Activated CD8-positive, alpha-beta T cell treated with anti-CD3 and anti-CD28 coated beads for 36 hours (primary cell): ENCODE measurements at regions not wholly inside any gene's neighbourhood (a gene's known extent, or its start where the extent isn't known, plus 50 kb on each side); places are given as distances from the start of the nearest gene placed in this dataset.

Source experiments
- ATAC-seq: fragments of 200-7000 bp; cut with Tn5 transposase; one replicate; pipeline ENCODE4 v1.10.0; 2021; ENCODE audit warnings: mild to moderate bottlenecking, moderate library complexity
- CTCF ChIA-PET: fragments of 350-600 bp; sonication (Branson Sonifier 250); formaldehyde crosslinking; loops from one replicate; lab custom pipeline; 2021; ENCODE audit warnings: antibody characterized with exemption; lab: Charles Lee
- POLR2A ChIA-PET: fragments of 350-600 bp; sonication (Branson Sonifier 250); formaldehyde crosslinking; loops from one replicate; lab custom pipeline; 2021; ENCODE audit warnings: antibody characterized with exemption; lab: Charles Lee
- DNase-seq: peaks from one replicate; pipeline ENCODE4 v3.0.0-alpha.2; 2020
- H3K27ac Mint-ChIP-seq: one replicate; pipeline ENCODE4 v1.8.0; 2021; ENCODE audit warnings: mild to moderate bottlenecking, mixed read lengths
- H3K27me3 Mint-ChIP-seq: one replicate; pipeline ENCODE4 v1.8.0; 2021; ENCODE audit warnings: mixed read lengths
- H3K36me3 Mint-ChIP-seq: one replicate; pipeline ENCODE4 v1.8.0; 2021; ENCODE audit warnings: low read depth, mixed read lengths
- H3K4me1 Mint-ChIP-seq: one replicate; pipeline ENCODE4 v1.8.0; 2021; ENCODE audit warnings: low read depth, mixed read lengths
- H3K4me3 Mint-ChIP-seq: one replicate; pipeline ENCODE4 v1.8.0; 2021; ENCODE audit warnings: mild to moderate bottlenecking, moderate library complexity, mixed read lengths
- H3K9me3 Mint-ChIP-seq: one replicate; pipeline ENCODE4 v1.8.0; 2021; ENCODE audit warnings: mixed read lengths
- intact Hi-C: fragments of 100-400 bp; cut with micrococcal nuclease; formaldehyde crosslinking; loops from one replicate; pipeline ENCODE4 v1.10.0; 2022
- TF ChIP-seq, protein P1 (sequence below): fragments of 200-600 bp; IDR thresholded peaks from one replicate; pipeline ENCODE4 v1.8.0; 2022; ENCODE audit warnings: antibody characterized with exemption, mild to moderate bottlenecking

DNA sequence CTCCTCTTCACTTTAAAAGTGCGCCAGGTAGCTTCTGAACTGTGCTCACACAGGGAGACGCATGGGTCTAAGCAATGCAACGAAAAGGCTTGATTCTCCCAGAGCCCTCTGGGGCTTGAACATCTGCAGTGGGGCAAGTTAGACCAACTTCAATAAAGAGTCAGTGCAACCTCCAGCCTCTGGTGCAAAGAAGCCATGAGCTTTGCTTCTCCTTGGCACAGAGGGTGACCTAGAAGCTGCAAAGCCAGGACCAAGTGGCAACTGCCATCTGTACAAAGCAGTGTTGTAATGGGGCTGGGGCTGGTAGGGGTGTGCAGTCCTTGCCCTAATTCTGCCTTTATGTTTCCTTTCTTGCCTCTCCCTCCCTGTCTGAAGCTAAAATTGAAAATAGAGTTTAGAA is 219.0 kb upstream of the CD96 start:
- Mint-ChIP-seq H3K36me3 (no peaks in the 10 kb centered on the region), H3K9me3 (peaks cover 3% of the 10 kb centered on the region), H3K27me3 (no peaks in the 10 kb centered on the region), H3K27ac (no peak overlapping the region), H3K4me3 (no peak overlapping the region), H3K4me1 (peaks cover 37% of the 10 kb centered on the region)
- ChIA-PET POLR2A (interaction anchor here (1.2 kb wide), 1 partner anchor 10 kb away, joined by 4 read pairs; no protein-coding TSS in a partner anchor), CTCF (interaction anchor here (0.6 to 1.9 kb wide), 4 partner anchors 11 to 216 kb away, joined by 3 to 5 read pairs (median 3); no protein-coding TSS in a partner anchor)
- DNase-seq (no peak), ATAC-seq (no peak)
- TF ChIP-seq, protein P1, sequence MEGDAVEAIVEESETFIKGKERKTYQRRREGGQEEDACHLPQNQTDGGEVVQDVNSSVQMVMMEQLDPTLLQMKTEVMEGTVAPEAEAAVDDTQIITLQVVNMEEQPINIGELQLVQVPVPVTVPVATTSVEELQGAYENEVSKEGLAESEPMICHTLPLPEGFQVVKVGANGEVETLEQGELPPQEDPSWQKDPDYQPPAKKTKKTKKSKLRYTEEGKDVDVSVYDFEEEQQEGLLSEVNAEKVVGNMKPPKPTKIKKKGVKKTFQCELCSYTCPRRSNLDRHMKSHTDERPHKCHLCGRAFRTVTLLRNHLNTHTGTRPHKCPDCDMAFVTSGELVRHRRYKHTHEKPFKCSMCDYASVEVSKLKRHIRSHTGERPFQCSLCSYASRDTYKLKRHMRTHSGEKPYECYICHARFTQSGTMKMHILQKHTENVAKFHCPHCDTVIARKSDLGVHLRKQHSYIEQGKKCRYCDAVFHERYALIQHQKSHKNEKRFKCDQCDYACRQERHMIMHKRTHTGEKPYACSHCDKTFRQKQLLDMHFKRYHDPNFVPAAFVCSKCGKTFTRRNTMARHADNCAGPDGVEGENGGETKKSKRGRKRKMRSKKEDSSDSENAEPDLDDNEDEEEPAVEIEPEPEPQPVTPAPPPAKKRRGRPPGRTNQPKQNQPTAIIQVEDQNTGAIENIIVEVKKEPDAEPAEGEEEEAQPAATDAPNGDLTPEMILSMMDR = no peak
- intact Hi-C loops = loop anchor here (10.0 kb wide), 1 partner anchor 282 kb away; no protein-coding TSS in a partner anchor

DNA sequence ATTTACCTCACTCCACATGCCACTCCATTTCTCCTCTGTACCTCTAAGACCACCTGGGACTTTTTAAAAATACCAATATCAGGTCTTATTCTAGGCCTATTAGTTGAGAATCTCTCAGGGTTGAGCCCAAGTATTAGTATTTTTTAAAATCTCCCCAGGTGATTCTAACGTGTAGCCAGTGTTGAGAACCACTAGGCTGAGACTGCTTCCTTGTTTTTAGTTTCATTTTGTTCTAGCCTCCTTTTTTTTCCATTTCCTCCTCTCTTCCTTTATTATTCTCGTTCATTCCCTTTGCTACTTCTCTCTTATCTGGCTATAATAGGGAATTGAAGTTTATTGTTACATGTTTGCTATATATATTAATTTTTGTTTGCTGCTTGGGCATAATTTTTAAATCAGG is 217.8 kb upstream of the CD96 start:
- H3K36me3 Mint-ChIP-seq = no peaks in the 10 kb centered on the region
- no peaks in the 10 kb centered on the region for H3K27me3 Mint-ChIP-seq
- intact Hi-C loops = loop anchor here (10.0 kb wide), 1 partner anchor 281 kb away; no protein-coding TSS in a partner anchor
- H3K27ac Mint-ChIP-seq = peak overlapping the region; percentile 44
- ChIA-PET CTCF (interaction anchor here (0.9 to 1.9 kb wide), 3 partner anchors 14 to 215 kb away, joined by 3 to 5 read pairs (median 3); no protein-coding TSS in a partner anchor), POLR2A (no interaction called here)
- TF ChIP-seq, protein P1 = no peak
- H3K9me3 Mint-ChIP-seq = peaks cover 3% of the 10 kb centered on the region
- no peak for ATAC-seq
- H3K4me1 Mint-ChIP-seq = peaks cover 37% of the 10 kb centered on the region
- H3K4me3 Mint-ChIP-seq = peak overlapping the region; percentile 23
- no peak for DNase-seq

DNA sequence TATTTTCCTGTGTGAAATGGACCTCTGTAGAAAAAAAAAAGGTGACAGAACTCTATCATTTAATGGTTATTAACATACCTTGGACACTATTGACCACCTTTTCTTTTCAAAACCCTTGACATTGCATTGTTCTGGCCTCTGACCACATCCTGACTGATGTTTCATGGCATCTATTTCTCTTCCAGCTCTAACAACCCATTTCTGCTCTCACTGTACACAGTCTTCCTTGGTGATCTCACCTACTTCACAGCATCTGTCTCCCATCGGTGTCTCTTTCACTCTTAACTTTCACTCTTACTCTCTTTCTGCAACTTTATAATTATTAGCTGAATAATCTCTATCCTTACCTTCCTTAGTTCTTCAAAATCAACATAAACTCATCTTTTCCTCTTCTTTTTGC is 217.4 kb upstream of the CD96 start:
- ChIA-PET POLR2A (no interaction called here), CTCF (no interaction called here)
- no peaks in the 10 kb centered on the region for H3K36me3 Mint-ChIP-seq
- H3K4me3 Mint-ChIP-seq = peak overlapping the region; percentile 23
- DNase-seq (no peak), ATAC-seq (peak; percentile 60)
- peaks cover 3% of the 10 kb centered on the region for H3K9me3 Mint-ChIP-seq
- no peaks in the 10 kb centered on the region for H3K27me3 Mint-ChIP-seq
- peaks cover 37% of the 10 kb centered on the region for H3K4me1 Mint-ChIP-seq
- TF ChIP-seq, protein P1 = no peak
- intact Hi-C loops = loop anchor here (5.0 to 10.0 kb wide), 2 partner anchors 72 to 280 kb away; no protein-coding TSS in a partner anchor
- peak overlapping the region; percentile 44 for H3K27ac Mint-ChIP-seq

DNA sequence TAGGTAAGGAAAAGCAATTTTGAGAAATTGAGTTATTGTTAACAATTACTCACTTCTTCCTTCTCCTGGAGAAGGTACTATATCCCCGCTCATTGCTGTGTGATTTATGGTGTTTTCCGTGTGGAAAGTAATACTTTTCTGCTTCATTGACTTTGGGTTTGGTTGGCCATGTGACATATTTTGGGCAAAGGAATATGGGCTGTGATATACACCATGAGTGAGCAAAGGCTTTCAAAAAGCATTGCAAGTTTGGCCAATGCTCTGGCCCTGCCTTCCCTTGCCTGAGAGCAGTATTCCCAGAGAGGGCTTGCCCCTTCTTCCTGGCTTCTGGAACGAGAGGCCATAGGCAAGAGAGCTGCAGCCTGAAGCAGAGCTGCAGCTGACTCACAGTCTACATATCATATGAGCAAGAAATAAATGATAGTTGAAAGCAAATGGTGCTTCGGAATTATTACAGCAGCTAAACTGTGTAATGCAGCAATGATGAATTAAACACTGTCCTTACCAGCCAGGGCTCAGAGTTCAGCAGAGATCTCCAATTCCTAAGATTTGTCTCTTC is 216.8 kb upstream of the CD96 start:
- peaks cover 37% of the 10 kb centered on the region for H3K4me1 Mint-ChIP-seq
- H3K9me3 Mint-ChIP-seq = peaks cover 3% of the 10 kb centered on the region
- no peak overlapping the region for H3K27ac Mint-ChIP-seq
- CTCF ChIA-PET = no interaction called here
- no peaks in the 10 kb centered on the region for H3K27me3 Mint-ChIP-seq
- POLR2A ChIA-PET = no interaction called here
- TF ChIP-seq, protein P1 = no peak
- no peaks in the 10 kb centered on the region for H3K36me3 Mint-ChIP-seq
- H3K4me3 Mint-ChIP-seq = no peak overlapping the region
- DNase-seq = no peak
- ATAC-seq = no peak
- intact Hi-C loops = loop anchor here (5.0 to 10.0 kb wide), 2 partner anchors 73 to 280 kb away; no protein-coding TSS in a partner anchor
